HFF-Myc (cell line): ENCODE measurements at regions not wholly inside any gene's neighbourhood (a gene's known extent, or its start where the extent isn't known, plus 50 kb on each side); places are given as distances from the start of the nearest gene placed in this dataset.

Source experiments
- DNase-seq: peaks from one replicate; pipeline ENCODE4 v3.0.0-alpha.2; 2011; ENCODE audit warnings: low read depth; ENCODE audit errors: extremely low read depth
- H3K4me3 ChIP-seq: replicated peaks from 2 replicates; pipeline ENCODE4 v1.5.1; 2011; ENCODE audit warnings: low read depth, mild to moderate bottlenecking, control low read depth, low read length
- TF ChIP-seq, protein P1 (sequence below): IDR thresholded peaks from 2 replicates; pipeline ENCODE4 v1.5.1; 2012; ENCODE audit warnings: mild to moderate bottlenecking, low read depth, low read length, control low read depth; ENCODE audit errors: missing control alignments

GRCh38 chr4:114368751-114369150 lies 229.9 kb upstream of the UGT8 start:
- no peak overlapping the region for H3K4me3 ChIP-seq
- TF ChIP-seq, protein P1, sequence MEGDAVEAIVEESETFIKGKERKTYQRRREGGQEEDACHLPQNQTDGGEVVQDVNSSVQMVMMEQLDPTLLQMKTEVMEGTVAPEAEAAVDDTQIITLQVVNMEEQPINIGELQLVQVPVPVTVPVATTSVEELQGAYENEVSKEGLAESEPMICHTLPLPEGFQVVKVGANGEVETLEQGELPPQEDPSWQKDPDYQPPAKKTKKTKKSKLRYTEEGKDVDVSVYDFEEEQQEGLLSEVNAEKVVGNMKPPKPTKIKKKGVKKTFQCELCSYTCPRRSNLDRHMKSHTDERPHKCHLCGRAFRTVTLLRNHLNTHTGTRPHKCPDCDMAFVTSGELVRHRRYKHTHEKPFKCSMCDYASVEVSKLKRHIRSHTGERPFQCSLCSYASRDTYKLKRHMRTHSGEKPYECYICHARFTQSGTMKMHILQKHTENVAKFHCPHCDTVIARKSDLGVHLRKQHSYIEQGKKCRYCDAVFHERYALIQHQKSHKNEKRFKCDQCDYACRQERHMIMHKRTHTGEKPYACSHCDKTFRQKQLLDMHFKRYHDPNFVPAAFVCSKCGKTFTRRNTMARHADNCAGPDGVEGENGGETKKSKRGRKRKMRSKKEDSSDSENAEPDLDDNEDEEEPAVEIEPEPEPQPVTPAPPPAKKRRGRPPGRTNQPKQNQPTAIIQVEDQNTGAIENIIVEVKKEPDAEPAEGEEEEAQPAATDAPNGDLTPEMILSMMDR = no peak
- no peak for DNase-seq

DNA sequence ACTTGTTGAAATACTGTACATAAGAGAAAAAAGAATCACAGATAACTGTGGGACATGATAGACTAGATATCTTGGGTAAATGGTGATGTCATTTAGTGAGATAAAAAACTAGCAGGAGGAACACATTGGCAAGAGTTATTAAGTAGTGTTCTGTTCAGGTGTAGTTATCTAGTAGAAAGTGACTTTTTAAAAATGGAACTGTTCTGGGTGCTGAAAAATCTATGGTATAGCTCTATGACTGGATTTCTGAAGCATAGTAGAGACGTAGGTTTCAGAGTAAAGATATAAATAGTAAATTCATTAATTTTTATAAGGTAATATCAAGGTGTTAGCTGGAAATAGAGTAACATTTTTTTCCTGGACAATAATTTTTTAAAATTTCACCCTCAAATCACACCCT lies 225.1 kb upstream of the UGT8 start:
- TF ChIP-seq, protein P1 = no peak
- H3K4me3 ChIP-seq = no peak overlapping the region
- no peak for DNase-seq

DNA sequence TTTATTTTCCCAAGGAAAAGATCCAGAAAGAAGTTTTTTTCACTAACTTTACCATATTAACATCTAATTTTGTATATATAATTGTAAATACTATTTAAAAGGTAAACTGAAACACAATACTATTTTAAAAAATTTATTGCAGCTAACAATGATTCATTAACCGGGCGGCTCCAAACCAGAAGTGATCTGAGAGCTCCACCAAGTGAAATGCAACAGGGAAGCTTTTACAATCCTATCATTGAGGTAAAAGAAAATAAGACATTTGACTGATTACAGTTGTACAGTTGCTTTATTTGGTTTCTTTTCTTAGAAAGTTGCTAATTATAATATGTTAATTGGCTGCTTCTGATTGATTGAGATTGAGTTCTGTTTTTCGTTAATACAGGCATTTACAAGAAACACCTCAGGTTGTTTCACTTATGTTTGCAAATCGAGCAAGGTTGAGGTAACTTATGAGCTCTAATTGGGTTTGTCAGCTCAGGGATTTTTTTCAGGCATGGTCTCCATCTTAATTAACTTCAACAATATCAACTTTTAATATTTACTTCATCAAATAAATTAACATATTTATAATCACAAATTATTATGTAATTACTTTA lies 220.2 kb upstream of the UGT8 start:
- peak; percentile 12 for DNase-seq
- no peak overlapping the region for H3K4me3 ChIP-seq
- TF ChIP-seq, protein P1 = peak; percentile 62

DNA sequence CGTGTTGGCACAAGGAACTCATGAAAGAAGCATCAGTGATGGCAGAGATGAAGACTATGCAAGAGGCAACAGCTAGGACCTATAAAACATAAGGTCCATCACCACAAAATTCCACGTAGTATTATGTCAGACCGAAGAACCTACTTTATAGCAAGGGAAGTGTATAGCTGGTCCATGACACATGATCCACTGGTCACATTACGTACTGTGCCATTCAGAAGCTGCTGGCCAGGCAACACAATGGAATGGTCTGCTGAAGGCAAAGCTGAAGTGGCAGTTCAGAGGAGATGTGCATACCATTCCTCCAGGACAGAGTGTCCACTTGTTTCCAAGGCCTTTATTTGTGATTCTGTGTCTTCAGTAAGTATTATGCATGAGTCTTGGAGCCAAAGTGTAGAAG lies 215.5 kb upstream of the UGT8 start:
- H3K4me3 ChIP-seq = no peak overlapping the region
- TF ChIP-seq, protein P1 = no peak
- DNase-seq = no peak

- peak; percentile 31 for DNase-seq
- TF ChIP-seq, protein P1 = no peak
- H3K4me3 ChIP-seq = no peak overlapping the region
Measured at GRCh38 chr4:114383721-114384120, 214.9 kb upstream of the UGT8 start.

DNA sequence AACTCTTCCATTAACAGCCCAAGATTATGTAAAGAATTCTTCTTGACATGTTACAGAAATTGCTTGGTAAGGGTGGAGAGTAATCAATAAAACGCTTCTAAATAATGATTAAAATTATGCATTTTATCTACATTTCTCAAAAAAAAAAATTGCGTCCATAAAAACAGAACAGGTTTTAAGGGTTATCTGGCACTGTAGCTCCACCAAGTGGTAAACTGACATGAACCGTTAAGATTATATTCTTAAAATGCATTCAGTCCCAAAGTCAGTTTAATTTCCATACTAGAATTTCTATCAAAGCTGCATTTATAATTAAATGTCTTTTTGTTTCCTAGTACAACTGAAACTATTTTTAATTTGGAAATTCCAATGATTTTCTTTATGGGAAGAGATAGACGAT lies 214.0 kb upstream of the UGT8 start:
- TF ChIP-seq, protein P1 = peak; percentile 34
- peak; percentile 30 for DNase-seq
- no peak overlapping the region for H3K4me3 ChIP-seq
